ENCODE measurements at regions not wholly inside any gene's neighbourhood (a gene's known extent, or its start where the extent isn't known, plus 50 kb on each side); places are given as distances from the start of the nearest gene placed in this dataset.

- DNase-seq = no peak
These were observed 58.3 kb upstream of the PPARA start for GRCh38 chr22:46092011-46092410.

GRCh38 chr22:46092670-46093410, 57.5 kb upstream of the PPARA start:
- DNase-seq = no peak

- no peak for DNase-seq
These were observed 56.5 kb upstream of the PPARA start for GRCh38 chr22:46093796-46094195.

- DNase-seq = no peak
These were observed 55.6 kb upstream of the PPARA start for GRCh38 chr22:46094676-46095075.

- DNase-seq = no peak
These were observed 54.3 kb upstream of the PPARA start for GRCh38 chr22:46096051-46096450.

GRCh38 chr22:46096706-46097230, 53.6 kb upstream of the PPARA start:
- DNase-seq = no peak

- no peak for DNase-seq
These were observed 52.9 kb upstream of the PPARA start for GRCh38 chr22:46097268-46097900.

GRCh38 chr22:46098525-46099475, 51.5 kb upstream of the PPARA start:
- no peak for DNase-seq

- DNase-seq = no peak
These were observed 50.6 kb upstream of the PPARA start for GRCh38 chr22:46099740-46100139.

- no peak for DNase-seq
These were observed 49.8 kb upstream of the PPARA start for GRCh38 chr22:46100401-46101105.
